Fibroblast of mammary gland (primary cell): ENCODE measurements at regions not wholly inside any gene's neighbourhood (a gene's known extent, or its start where the extent isn't known, plus 50 kb on each side); places are given as distances from the start of the nearest gene placed in this dataset.
A peak's percentile ranks its signal among the peaks of the same experiment; 100 is the strongest.
"Not testable (repeated sequence)": the region's sequence is repeated elsewhere in the genome, so short reads cannot be mapped to it uniquely, and the experiment has no call there.

Experiments used
- DNase-seq: peaks from one replicate; pipeline ENCODE4 v3.0.0-alpha.2; 2010; ENCODE audit warnings: low read depth
- H3K4me3 ChIP-seq: 2 replicates; pipeline ENCODE4 v1.5.1; 2011; ENCODE audit warnings: low read depth, mild to moderate bottlenecking, low read length, moderate library complexity; ENCODE audit not compliant: control insufficient read depth
- TF ChIP-seq, protein P1 (sequence below): conservative IDR thresholded peaks from 2 replicates; pipeline ENCODE4 v1.5.1; 2011; ENCODE audit warnings: low read depth, low read length, inconsistent platforms; ENCODE audit not compliant: control insufficient read depth, insufficient read depth

DNA sequence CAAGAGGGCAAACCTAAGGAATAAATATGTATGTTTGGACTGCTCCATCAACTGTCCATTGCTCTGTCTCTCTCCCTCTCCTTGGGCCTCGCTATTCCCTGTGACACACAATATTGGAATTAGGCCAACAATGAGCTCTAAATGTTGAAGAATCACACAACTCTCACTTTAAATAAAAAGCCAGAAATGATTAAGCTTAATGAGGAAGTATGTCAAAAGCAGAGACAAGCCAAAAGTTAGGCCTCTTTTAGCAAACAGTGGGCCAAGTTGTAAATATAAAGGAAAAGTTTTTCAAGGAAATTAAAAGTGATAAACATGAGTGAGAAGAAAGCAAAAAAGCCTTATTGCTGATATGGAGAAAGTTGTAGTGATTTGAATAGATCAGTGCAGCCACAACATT is 141.0 kb downstream of the VGLL3 start:
- TF ChIP-seq, protein P1, sequence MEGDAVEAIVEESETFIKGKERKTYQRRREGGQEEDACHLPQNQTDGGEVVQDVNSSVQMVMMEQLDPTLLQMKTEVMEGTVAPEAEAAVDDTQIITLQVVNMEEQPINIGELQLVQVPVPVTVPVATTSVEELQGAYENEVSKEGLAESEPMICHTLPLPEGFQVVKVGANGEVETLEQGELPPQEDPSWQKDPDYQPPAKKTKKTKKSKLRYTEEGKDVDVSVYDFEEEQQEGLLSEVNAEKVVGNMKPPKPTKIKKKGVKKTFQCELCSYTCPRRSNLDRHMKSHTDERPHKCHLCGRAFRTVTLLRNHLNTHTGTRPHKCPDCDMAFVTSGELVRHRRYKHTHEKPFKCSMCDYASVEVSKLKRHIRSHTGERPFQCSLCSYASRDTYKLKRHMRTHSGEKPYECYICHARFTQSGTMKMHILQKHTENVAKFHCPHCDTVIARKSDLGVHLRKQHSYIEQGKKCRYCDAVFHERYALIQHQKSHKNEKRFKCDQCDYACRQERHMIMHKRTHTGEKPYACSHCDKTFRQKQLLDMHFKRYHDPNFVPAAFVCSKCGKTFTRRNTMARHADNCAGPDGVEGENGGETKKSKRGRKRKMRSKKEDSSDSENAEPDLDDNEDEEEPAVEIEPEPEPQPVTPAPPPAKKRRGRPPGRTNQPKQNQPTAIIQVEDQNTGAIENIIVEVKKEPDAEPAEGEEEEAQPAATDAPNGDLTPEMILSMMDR = no peak
- no peak overlapping the region for H3K4me3 ChIP-seq
- DNase-seq = no peak

DNA sequence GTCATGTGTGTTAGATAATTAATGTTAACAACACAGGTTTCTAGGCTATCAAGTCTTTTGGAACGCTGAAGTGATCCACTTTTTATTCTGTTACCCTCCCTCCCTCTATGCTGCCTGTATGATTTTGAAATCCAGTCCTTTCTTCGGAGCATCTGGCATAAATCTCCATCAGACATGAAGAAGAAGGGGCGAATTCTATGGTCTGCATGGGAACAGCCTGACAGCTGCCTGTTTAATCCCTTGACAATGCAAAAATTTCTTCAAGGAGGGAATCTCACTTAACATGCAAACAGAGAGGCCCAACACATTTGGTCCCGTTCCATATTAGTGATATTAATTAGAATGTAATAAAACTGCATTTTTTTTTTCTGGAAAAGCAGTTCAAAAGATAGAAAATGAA is 145.2 kb downstream of the VGLL3 start:
- no peak for DNase-seq
- TF ChIP-seq, protein P1 = no peak
- H3K4me3 ChIP-seq = no peak overlapping the region

DNA sequence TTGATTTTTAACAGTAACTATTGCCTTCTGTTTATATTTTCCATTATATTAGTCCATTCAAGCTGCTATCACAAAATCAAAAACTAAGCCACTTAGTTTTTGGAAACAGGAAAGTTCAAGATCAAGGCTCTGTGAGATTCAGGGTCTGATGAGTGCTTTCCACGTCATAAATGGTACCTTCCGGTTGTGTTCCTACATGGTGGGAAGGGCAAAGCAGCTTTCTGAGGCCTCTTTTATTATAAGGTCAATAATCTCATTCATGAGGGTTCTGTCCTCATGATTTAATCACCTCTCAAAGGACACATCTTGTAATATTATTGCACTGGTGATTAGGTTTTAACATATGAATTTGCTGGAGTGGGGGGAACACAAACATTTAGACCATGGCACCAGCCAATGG is 152.0 kb downstream of the VGLL3 start:
- TF ChIP-seq, protein P1 = no peak
- H3K4me3 ChIP-seq = no peak overlapping the region
- DNase-seq = no peak

DNA sequence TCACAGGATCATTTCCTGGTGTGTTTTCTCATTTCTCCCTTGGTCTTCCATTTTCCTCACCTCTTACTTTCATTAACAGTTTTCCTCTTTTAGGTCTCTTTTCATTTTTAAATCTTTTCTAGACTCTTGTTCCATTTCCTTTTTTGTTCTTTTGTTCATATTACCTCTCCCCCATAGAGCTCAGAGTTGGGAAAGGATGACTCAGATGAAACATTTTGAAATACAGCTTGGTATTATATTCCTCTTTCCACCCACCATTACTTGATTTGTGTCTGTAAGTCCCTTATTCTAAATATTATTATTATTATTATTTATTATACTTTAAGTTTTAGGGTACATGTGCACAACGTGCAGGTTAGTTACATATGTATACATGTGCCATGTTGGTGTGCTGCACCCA is 153.1 kb downstream of the VGLL3 start:
- DNase-seq = peak; percentile 52
- no peak overlapping the region for H3K4me3 ChIP-seq
- TF ChIP-seq, protein P1 = no peak

DNA sequence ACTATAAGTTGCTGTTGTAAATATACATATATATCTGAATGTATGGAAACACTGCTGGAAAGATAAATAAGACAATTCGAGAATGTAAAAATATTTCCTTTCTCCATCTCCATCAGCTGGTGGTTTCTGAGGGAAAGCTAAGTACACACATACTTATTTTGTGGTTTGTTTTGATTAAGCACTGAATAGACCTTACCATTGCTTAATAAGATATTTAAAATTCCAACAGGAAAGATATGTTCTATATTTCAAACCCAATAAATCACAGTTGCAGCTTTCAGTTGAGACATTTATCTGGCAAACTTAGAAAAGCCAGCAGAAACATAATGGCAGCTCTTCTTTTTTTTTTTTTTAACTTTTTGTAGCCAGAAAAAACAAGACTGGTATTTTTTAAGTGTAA is 160.4 kb downstream of the VGLL3 start:
- TF ChIP-seq, protein P1 = no peak
- peak; percentile 44 for DNase-seq
- no peak overlapping the region for H3K4me3 ChIP-seq

DNA sequence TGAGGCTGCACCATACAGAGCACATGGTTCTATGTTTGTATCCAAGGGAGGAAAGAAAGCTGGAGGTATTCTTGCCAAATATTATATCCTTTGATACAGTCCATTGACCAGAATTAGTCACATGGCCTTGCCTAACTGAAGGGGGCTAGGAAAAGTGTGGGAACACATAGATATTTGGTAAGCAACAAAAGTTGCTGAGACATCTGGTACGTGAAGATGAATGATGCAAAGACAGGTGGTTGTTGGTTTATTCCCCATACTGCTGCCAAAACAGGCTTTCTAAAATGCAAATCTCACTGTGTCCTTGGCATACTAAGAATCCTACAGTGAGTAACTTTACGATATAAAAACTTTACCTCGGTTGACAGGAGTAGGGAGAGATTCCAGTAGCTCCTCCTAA is 162.2 kb downstream of the VGLL3 start:
- peak; percentile 40 for DNase-seq
- TF ChIP-seq, protein P1 = no peak
- no peak overlapping the region for H3K4me3 ChIP-seq

DNA sequence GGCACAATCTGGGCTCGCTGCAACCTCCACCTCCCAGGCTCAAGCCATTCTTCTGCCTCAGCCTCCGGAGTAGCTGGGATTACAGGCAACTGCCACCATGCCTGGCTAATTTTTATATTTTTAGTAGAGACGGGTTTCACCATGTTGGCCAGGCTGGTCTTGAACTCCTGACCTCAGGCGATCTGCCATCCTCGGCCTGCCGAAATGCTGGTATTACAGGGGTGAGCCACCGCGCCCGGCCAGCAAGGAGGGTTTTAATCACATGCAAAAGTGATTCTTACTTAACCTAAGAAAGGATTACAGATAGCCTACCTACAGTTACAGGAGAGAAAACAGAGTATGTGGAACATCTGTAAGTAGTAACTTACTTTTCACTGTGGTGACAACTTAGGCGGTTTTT is 163.4 kb downstream of the VGLL3 start:
- H3K4me3 ChIP-seq, DNase-seq: not testable (repeated sequence)
